ENCODE measurements at regions not wholly inside any gene's neighbourhood (a gene's known extent, or its start where the extent isn't known, plus 50 kb on each side); places are given as distances from the start of the nearest gene placed in this dataset.
"Not testable (repeated sequence)": the region's sequence is repeated elsewhere in the genome, so short reads cannot be mapped to it uniquely, and the experiment has no call there.

DNA sequence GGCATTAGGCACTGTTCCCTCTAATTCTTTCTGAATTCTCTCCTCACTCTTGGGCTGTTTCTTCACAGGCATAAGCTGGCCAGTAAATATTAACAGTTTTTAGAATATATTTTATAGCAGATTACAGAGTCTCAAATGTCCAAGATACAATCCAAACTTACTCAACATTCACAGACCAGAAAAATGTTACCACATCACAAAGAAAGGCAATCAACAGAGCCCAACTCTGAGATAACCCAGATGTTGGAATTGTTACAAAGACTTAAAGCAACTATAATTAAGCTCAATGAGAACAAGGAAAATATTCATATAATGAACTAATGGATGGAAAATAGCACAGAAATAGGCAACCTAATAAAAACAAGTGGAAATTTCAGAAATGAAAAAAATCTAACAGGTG, 401.1 kb upstream of the RGMB start:
- Histone ChIP-seq H3K36me3 (no peaks in the 10 kb centered on the region), H3K4me1 (no peaks in the 10 kb centered on the region), H3K4me3 (no peak overlapping the region), H3K27me3 (no peaks in the 10 kb centered on the region), H3K27ac (no peak overlapping the region), H3K9me3 (no peaks in the 10 kb centered on the region)
- in situ Hi-C loops (cut with MboI; ENCODE audit: low sequenced_read_pairs in 4 of 4) (no loop called here), intact Hi-C loops (cut with DNase I; ENCODE audit: low total_unique reads) (no loop called here)
- DNase-seq, result no peak
- TF ChIP-seq, protein P1, sequence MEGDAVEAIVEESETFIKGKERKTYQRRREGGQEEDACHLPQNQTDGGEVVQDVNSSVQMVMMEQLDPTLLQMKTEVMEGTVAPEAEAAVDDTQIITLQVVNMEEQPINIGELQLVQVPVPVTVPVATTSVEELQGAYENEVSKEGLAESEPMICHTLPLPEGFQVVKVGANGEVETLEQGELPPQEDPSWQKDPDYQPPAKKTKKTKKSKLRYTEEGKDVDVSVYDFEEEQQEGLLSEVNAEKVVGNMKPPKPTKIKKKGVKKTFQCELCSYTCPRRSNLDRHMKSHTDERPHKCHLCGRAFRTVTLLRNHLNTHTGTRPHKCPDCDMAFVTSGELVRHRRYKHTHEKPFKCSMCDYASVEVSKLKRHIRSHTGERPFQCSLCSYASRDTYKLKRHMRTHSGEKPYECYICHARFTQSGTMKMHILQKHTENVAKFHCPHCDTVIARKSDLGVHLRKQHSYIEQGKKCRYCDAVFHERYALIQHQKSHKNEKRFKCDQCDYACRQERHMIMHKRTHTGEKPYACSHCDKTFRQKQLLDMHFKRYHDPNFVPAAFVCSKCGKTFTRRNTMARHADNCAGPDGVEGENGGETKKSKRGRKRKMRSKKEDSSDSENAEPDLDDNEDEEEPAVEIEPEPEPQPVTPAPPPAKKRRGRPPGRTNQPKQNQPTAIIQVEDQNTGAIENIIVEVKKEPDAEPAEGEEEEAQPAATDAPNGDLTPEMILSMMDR (IDR thresholded peaks at IDR 0.05 in 4 of 5, conservative IDR thresholded peaks at IDR 0.05 in 1 of 5), result no peak
- no peak for TF ChIP-seq POLR2A (IDR thresholded peaks at IDR 0.05)
- no peak for ATAC-seq

DNA sequence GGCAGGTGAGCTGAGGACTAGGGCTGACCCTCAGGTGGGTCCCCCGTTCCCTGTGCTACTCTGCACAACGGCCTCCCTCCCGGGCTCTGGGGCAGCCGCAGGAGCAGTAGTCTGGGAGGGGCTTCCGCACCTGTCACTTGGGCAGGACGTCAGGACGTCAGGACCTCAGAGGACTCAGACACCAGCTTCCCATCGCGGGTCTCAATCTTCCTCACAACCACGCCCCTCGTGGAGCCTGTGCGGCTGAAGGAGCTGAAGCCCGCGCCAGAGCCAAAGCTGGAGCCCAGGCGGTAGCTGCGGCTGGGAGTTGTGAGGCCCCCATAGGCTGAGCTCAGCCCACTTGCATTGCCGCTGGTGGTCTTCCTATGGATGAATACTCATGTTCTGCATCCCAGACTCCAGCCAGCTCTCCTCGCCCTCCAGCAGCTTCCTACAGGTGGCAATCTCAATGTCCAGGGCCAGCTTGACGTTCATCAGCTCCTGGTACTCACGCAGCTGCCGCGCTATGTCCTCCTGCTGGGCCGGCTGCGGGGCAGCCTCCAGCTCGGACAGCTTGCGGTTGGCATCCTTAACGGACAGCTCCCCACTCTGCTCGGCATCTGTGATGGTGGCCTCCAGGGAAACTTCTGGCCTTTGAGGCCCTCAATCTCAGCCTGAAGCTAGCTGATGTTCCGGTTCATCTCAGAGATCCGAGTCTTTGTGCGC, 381.4 kb upstream of the RGMB start:
- Histone ChIP-seq H3K27ac (no peak overlapping the region), H3K36me3 (no peaks in the 10 kb centered on the region), H3K4me1 (no peaks in the 10 kb centered on the region), H3K4me3 (no peak overlapping the region), H3K9me3 (no peaks in the 10 kb centered on the region), H3K27me3 (no peaks in the 10 kb centered on the region)
- DNase-seq (no peak), ATAC-seq (no peak)
- TF ChIP-seq POLR2A (IDR thresholded peaks at IDR 0.05), result no peak
- TF ChIP-seq, protein P1 (IDR thresholded peaks at IDR 0.05 in 4 of 5, conservative IDR thresholded peaks at IDR 0.05 in 1 of 5), result no peak
- in situ Hi-C loops (cut with MboI; ENCODE audit: low sequenced_read_pairs in 4 of 4), result no loop called here
- intact Hi-C loops (cut with DNase I; ENCODE audit: low total_unique reads), result no loop called here

DNA sequence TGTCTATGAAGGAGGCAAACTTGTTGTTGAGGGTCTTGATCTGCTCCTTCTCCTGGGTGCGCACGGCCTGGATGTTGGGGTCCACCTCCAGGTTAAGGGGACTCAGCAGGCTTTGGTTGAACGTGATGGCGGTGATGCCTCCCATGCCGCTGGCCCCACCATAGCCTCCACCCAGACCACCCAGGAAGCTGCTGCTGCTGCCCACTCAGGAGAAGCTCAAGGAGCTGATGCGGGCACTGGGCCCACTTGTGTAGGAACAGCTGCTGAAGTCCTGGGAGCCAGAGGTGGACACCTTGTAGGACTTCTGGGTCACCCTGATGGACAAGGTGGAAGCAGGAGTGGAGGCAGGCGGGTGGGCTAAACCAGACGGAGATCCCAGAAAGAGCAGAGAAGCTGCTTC, 380.3 kb upstream of the RGMB start:
- H3K27me3 ChIP-seq; H3K4me3 ChIP-seq; ATAC-seq; H3K4me1 ChIP-seq; in situ Hi-C loops (cut with MboI; ENCODE audit: low sequenced_read_pairs in 4 of 4); H3K9me3 ChIP-seq; DNase-seq; H3K36me3 ChIP-seq; intact Hi-C loops (cut with DNase I; ENCODE audit: low total_unique reads); H3K27ac ChIP-seq: not testable (repeated sequence)

DNA sequence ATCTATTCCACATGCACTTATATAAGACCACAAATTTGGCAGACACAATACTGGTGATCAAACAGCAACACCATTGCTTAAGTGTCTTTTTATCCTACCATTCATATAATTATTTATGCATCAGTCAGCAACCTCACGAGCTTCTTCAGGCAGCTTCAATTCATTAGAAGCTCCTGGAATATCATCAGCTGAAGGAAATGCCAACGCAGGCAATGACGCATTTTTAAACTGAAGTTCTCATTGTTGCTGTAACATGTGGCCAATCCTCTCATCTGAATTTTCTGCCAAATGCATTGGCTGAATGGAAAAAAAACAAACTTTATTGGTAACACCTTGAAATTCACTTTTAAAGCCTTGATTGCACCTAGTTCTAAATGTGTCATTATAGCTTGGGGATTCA, 376.4 kb upstream of the RGMB start:
- DNase-seq, result no peak
- Histone ChIP-seq H3K4me3 (no peak overlapping the region), H3K27ac (no peak overlapping the region), H3K9me3 (no peaks in the 10 kb centered on the region), H3K36me3 (no peaks in the 10 kb centered on the region), H3K4me1 (no peaks in the 10 kb centered on the region), H3K27me3 (no peaks in the 10 kb centered on the region)
- ATAC-seq, result no peak
- in situ Hi-C loops (cut with MboI; ENCODE audit: low sequenced_read_pairs in 4 of 4) (no loop called here), intact Hi-C loops (cut with DNase I; ENCODE audit: low total_unique reads) (no loop called here)
- TF ChIP-seq, protein P1 (IDR thresholded peaks at IDR 0.05 in 4 of 5, conservative IDR thresholded peaks at IDR 0.05 in 1 of 5), result no peak
- no peak for TF ChIP-seq POLR2A (IDR thresholded peaks at IDR 0.05)

DNA sequence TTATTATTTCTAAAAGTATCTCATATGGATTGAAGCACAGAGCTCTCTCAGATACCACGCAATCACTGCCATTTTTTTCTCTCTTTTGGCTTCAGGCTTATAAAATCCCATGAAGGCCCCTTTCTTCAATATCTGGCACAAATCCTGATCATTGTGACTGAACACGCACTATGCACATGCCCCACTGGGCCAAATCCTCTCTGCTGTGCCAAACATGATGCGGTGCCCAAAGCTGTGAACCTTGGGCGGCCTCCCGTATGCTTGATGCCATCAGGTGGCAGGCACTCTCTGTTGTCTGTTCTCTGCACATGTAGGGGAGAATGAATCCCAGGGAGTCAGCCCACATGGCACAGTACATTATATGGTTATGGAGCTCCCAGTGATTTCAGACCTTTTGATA, 375.0 kb upstream of the RGMB start:
- in situ Hi-C loops (cut with MboI; ENCODE audit: low sequenced_read_pairs in 4 of 4), result no loop called here
- Histone ChIP-seq H3K36me3 (no peaks in the 10 kb centered on the region), H3K9me3 (no peaks in the 10 kb centered on the region), H3K4me3 (no peak overlapping the region), H3K27me3 (no peaks in the 10 kb centered on the region), H3K4me1 (no peaks in the 10 kb centered on the region), H3K27ac (no peak overlapping the region)
- ATAC-seq (no peak), DNase-seq (no peak)
- TF ChIP-seq POLR2A (IDR thresholded peaks at IDR 0.05), result no peak
- TF ChIP-seq, protein P1 (IDR thresholded peaks at IDR 0.05 in 4 of 5, conservative IDR thresholded peaks at IDR 0.05 in 1 of 5), result no peak
- intact Hi-C loops (cut with DNase I; ENCODE audit: low total_unique reads), result no loop called here

Measured in gastrocnemius medialis (tissue), 4 donors.